GM21723 (cell line): ENCODE measurements at regions not wholly inside any gene's neighbourhood (a gene's known extent, or its start where the extent isn't known, plus 50 kb on each side); places are given as distances from the start of the nearest gene placed in this dataset.

Source experiments
- ATAC-seq: cut with Tn5 transposase; IDR thresholded peaks from one replicate; pipeline ENCODE4 v1.9.1; 2021; ENCODE audit warnings: mild to moderate bottlenecking, moderate library complexity; ENCODE audit not compliant: unreplicated experiment

- no peak for ATAC-seq
Observed at GRCh38 chr5:125117566-125117965, 371.1 kb upstream of the ZNF608 start.

- no peak for ATAC-seq
Observed at GRCh38 chr5:125120012-125120411, 373.6 kb upstream of the ZNF608 start.

GRCh38 chr5:125125031-125125823 lies 378.8 kb upstream of the ZNF608 start:
- ATAC-seq = no peak

- no peak for ATAC-seq
Observed at GRCh38 chr5:125126050-125126449, 379.6 kb upstream of the ZNF608 start.

- no peak for ATAC-seq
Observed at GRCh38 chr5:125129151-125129806, 382.8 kb upstream of the ZNF608 start.

DNA sequence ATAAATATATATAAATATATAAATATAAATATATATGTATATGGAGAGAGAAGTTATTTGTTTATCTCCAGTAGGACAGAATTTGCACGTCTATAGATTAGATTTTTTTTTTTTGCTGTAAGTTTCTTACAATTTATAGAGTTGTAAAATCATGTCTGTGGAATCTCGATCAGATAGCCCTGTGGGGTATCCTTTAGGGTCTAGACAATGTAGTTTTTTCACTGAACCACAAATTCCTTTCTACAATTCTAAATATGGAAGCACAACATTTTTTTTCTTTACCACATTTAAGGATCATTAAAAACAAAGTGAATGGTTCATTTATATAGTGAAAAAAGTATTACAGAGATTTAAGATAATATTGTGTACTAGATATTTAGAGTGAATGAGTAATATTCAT lies 384.2 kb upstream of the ZNF608 start:
- no peak for ATAC-seq

DNA sequence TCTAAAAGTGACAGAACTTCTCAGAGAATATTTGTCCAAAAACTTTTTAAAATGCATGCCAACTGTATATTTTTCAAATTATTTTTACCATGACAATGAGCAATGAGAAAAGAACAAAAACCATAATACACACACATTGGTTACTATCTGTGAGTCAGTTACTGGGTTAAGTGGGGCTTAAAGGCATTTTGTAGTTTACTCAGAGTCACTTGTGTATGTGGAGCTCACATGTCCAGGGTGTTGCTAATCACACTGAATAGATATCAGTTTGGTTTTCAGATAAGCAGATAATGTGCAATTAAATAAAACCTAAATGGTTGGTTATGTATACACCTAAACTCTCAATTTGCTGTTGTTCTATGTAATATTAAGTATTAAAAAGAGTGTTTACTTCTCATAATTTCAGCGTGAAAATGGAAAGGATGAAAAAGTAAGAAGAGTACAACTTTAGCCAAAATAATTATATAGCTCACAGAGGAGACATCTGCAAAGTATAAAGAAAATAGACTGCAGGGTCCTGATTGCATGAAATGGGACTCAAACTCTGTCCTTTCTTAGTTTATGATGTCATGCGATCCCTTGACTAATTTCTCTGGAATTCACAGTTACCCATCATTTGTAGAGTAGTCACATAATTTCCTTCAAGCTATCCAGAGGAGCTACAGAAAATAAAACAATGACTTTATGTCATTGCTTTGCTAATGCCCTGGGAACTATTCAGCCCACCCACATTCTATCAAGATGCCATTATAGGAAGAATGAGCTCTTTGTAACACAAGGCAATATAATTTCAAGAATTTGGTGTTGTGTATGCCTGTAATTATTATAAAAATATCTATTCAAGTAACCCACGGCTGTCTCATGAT lies 388.0 kb upstream of the ZNF608 start:
- no peak for ATAC-seq

DNA sequence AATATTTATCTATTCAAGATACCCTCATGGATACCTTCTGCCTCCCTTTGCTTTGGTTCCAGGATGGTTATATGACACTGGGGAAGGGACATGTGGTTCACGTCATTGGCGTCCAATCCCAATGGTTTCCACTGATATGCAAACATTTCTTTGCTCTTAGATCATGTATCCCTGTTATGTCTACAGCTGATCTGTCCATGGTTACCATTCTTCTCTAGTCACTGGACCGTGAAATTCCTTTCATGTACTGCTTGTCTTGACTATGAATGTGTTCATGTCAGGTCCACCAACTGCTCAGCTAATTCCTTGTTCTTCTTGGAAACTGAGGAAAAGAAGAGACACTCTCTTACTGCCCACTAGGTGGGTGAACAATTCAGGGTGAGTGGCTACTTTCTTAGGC lies 391.1 kb upstream of the ZNF608 start:
- no peak for ATAC-seq

GRCh38 chr5:125138266-125138665 lies 391.8 kb upstream of the ZNF608 start:
- no peak for ATAC-seq

- ATAC-seq = no peak
Observed at GRCh38 chr5:125139590-125139989, 393.2 kb upstream of the ZNF608 start.

- ATAC-seq = no peak
Observed at GRCh38 chr5:125140220-125140619, 393.8 kb upstream of the ZNF608 start.

DNA sequence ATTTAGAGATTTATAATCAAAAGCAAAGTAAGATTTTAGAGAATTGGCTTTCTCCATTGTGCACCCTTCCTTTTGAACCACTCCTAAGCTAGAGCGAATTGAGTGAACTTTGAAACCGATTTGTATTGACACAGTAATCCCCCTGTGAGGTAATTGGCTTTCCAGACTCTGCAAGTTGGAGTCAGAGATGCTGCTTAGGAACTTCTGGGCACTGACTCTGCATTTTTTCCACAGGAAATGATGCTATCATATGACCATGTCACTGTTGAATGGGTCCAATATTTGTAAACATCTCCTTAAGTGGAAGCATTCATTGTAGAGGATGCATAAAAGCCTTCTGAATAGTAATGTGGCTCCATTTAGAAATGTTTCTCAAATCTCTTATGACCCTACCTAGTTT lies 394.4 kb upstream of the ZNF608 start:
- ATAC-seq = no peak

DNA sequence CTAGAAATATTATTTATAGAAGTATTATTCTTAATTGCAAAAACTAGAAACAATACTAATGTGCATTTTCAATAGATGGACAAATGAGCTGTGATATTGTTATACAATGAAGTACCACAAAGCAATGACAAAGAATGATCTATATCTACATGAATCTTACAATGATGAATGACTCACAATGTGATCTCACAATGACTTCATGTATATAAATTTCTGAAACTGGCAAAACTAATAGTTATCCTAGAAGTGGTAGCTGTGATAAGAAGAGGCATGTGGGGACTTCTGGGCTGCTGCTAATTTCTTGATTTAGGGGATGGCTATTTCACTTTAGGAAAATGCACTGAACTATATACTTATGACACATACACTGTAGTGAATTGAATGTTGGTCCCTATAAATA lies 396.0 kb upstream of the ZNF608 start:
- no peak for ATAC-seq

- no peak for ATAC-seq
Observed at GRCh38 chr5:125143011-125143410, 396.6 kb upstream of the ZNF608 start.

DNA sequence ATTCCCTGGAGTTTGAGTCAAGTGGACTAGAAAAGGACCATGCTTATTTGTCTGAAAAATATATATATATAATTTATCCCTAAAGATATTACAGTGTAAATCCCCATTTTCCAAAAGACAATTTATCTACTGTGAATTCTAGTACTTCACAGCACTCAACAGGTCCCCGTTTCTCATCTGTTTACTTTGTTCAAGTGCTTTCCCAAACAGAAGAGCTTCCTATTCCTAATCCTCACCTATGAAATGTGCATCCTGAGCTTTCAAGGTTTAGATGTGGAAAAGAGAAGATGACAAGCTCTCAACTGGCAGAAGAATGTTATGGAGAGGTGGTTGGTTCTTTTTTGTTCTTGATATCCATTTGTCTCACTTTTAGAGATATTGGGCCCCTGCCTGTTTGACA lies 401.6 kb upstream of the ZNF608 start:
- ATAC-seq = no peak

DNA sequence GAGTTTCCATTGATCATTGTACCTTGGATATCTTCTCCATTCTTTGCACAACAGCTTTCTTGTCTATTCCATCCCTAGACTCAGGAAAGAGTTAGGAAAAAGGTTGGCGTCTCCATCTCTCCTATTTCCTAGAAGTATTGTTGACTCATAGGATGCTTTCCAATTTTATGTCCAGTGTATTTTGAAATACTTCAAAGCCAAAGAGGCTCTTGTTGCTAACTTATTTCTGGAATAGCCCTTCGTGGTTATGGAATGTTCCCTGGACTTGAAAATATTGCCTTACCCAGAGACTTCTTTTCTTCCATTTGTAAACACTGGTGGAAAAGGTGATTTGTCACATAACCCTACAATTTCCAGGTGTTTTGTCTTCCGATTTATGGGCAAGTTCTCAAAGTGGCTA lies 402.3 kb upstream of the ZNF608 start:
- no peak for ATAC-seq

- ATAC-seq = no peak
Observed at GRCh38 chr5:125149110-125149509, 402.7 kb upstream of the ZNF608 start.

DNA sequence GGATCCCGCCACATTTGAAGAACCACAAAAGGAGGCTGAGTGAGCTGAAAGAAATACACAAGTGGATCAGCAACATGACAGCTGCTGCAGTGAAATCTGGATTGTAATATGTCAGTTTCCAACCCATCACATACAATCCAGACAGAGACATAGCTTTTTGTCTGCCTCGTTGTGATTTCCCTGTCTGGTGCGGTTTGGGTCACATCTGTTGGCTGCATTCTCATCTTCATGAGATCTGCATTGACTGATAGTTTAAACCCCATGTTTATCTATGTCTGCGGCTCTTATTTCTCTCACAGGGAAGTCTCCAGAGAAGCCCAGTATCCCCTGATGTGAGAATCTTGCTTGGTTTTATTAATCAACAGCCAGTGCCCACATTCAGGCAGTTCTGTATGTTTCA lies 403.1 kb upstream of the ZNF608 start:
- no peak for ATAC-seq

DNA sequence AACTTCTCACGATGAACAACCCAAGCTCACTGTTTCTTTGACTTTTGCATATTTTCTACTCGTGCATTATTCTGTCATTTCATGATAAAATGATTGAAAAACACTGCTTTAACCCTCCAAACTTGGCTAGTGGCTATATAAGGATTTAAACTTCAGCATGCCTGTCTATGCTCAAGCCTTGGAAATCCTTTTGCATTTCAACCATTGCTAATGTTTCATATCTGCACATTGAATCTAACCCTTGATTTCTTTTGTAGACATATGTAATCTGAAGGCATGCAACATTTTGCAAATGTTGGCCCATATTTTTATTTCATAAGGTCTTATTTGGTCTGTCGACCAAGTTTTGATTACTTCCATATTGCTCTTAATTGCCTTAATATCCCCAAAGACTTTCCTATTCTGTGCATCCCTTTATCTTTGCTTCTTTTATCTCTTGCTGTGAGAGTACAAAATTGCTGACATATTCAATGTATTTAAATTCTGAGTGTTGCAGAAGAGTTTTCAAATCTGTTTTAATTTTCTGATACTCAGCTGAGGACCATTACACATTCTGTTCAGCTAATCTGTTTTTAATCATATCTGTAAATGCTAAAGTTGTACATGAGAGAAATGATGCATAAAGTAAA lies 403.7 kb upstream of the ZNF608 start:
- ATAC-seq = no peak

- no peak for ATAC-seq
Observed at GRCh38 chr5:125151150-125151900, 404.9 kb upstream of the ZNF608 start.
